ENCODE measurements at regions not wholly inside any gene's neighbourhood (a gene's known extent, or its start where the extent isn't known, plus 50 kb on each side); places are given as distances from the start of the nearest gene placed in this dataset.
"Not testable (repeated sequence)": the region's sequence is repeated elsewhere in the genome, so short reads cannot be mapped to it uniquely, and the experiment has no call there.

DNA sequence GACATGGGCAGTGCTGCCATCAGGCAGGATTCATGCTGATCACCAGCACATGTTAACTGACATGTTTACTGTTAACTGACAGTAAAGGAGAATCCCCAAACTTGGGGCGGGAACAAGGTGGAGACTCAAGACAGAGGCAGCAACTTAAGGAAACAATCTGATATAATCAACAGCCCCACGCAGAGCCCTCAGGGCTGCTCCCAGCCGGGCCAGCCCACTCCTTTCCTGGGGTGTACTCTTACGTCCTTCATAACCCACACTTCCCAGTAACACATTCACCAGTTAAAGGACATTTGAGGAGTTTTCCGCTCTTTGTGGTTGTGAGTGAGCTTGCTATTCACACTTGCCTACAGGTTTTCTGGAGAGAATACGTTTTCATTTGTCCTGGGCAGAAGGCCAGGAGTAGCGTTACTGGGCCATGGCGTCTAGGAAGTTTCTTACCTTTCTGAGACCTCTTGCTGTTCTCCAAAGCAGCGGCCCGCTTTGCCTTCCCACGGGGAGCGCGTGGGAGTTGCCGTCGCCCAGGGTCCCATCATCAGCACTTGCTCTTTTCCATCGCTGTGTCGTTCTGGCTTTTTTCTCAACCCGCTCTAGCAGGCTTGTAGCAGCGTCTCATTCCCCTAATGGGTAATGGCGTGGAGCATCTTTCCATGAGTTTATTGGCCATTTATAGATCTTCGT is 56.4 kb downstream of the FOXF2 start:
- Histone ChIP-seq H3K27me3 (ENCODE audit: control insufficient read depth, insufficient read depth, low read length) (peaks cover 10% of the 10 kb centered on the region), H3K4me3 (ENCODE audit: low read depth, low read length) (no peak overlapping the region), H3K27ac (ENCODE audit: low read depth, low read length) (no peak overlapping the region), H3K9me3 (ENCODE audit: control insufficient read depth, insufficient read depth, low read length) (no peaks in the 10 kb centered on the region; the same call in none of the 2 replicates)
- ChIA-PET CTCF (no interaction called here), POLR2A (no interaction called here)
- no peak for DNase-seq (ENCODE audit: low read depth, low spot score)
- TF ChIP-seq, protein P1, sequence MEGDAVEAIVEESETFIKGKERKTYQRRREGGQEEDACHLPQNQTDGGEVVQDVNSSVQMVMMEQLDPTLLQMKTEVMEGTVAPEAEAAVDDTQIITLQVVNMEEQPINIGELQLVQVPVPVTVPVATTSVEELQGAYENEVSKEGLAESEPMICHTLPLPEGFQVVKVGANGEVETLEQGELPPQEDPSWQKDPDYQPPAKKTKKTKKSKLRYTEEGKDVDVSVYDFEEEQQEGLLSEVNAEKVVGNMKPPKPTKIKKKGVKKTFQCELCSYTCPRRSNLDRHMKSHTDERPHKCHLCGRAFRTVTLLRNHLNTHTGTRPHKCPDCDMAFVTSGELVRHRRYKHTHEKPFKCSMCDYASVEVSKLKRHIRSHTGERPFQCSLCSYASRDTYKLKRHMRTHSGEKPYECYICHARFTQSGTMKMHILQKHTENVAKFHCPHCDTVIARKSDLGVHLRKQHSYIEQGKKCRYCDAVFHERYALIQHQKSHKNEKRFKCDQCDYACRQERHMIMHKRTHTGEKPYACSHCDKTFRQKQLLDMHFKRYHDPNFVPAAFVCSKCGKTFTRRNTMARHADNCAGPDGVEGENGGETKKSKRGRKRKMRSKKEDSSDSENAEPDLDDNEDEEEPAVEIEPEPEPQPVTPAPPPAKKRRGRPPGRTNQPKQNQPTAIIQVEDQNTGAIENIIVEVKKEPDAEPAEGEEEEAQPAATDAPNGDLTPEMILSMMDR (IDR thresholded peaks at IDR 0.05; ENCODE audit: low read depth, low read length) = no peak

GRCh38 chr6:1449896-1450295 is 60.5 kb downstream of the FOXF2 start:
- no peak for DNase-seq (ENCODE audit: low read depth, low spot score)
- no peak overlapping the region for H3K4me3 ChIP-seq (ENCODE audit: low read depth, low read length)
- POLR2A ChIA-PET = interaction anchor here (0.6 kb wide), 1 partner anchor 99 kb away, joined by 3 read pairs; no protein-coding TSS in a partner anchor
- peaks cover 4% of the 10 kb centered on the region for H3K9me3 ChIP-seq (ENCODE audit: control insufficient read depth, insufficient read depth, low read length)
- no peak overlapping the region for H3K27ac ChIP-seq (ENCODE audit: low read depth, low read length)
- peaks cover 15% of the 10 kb centered on the region for H3K27me3 ChIP-seq (ENCODE audit: control insufficient read depth, insufficient read depth, low read length)
- CTCF ChIA-PET = no interaction called here
- TF ChIP-seq, protein P1 (IDR thresholded peaks at IDR 0.05; ENCODE audit: low read depth, low read length) = no peak

- POLR2A ChIA-PET = no interaction called here
Observed at GRCh38 chr6:1453024-1453423, 63.6 kb downstream of the FOXF2 start.

DNA sequence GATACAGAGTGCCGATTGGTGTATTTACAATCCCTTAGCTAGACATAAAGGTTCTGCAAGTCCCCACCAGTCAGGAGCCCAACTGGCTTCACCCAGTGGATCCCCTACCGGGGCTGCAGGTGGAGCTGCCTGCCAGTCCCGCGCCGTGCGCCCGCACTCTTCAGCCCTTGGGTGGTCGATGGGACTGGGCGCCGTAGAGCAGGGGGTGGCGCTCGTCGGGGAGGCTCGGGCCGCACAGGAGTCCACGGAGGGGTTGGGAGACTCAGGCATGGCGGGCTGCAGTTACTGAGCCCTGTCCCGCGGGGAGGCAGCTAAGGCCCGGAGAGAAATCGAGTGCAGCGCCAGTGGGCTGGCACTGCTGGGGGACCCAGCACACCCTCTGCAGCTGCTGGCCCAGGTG is 67.4 kb downstream of the FOXF2 start:
- CTCF ChIA-PET; H3K27me3 ChIP-seq (ENCODE audit: control insufficient read depth, insufficient read depth, low read length); H3K27ac ChIP-seq (ENCODE audit: low read depth, low read length); POLR2A ChIA-PET; H3K9me3 ChIP-seq (ENCODE audit: control insufficient read depth, insufficient read depth, low read length); DNase-seq (ENCODE audit: low read depth, low spot score); H3K4me3 ChIP-seq (ENCODE audit: low read depth, low read length): not testable (repeated sequence)

More at GRCh38 chr6:1453024-1453423, 63.6 kb downstream of the FOXF2 start:
- TF ChIP-seq, protein P1 (IDR thresholded peaks at IDR 0.05; ENCODE audit: low read depth, low read length) = no peak
- H3K4me3 ChIP-seq (ENCODE audit: low read depth, low read length) = no peak overlapping the region
- H3K9me3 ChIP-seq (ENCODE audit: control insufficient read depth, insufficient read depth, low read length) = peaks cover 4% of the 10 kb centered on the region; the same call in 1 of the 2 replicates
- no peak for DNase-seq (ENCODE audit: low read depth, low spot score)
- H3K27me3 ChIP-seq (ENCODE audit: control insufficient read depth, insufficient read depth, low read length) = peaks cover 11% of the 10 kb centered on the region
- H3K27ac ChIP-seq (ENCODE audit: low read depth, low read length) = no peak overlapping the region
- CTCF ChIA-PET = no interaction called here

GRCh38 chr6:1461207-1461606 is 71.8 kb downstream of the FOXF2 start:
- POLR2A ChIA-PET = no interaction called here
- CTCF ChIA-PET = interaction anchor here (1.2 kb wide), 1 partner anchor 869 kb away, joined by 3 read pairs; no protein-coding TSS in a partner anchor

More at GRCh38 chr6:1461207-1461606, 71.8 kb downstream of the FOXF2 start:
- TF ChIP-seq, protein P1 (IDR thresholded peaks at IDR 0.05; ENCODE audit: low read depth, low read length) = no peak
- no peak for DNase-seq (ENCODE audit: low read depth, low spot score)
- no peak overlapping the region for H3K27ac ChIP-seq (ENCODE audit: low read depth, low read length)
- no peak overlapping the region for H3K4me3 ChIP-seq (ENCODE audit: low read depth, low read length)
- H3K9me3 ChIP-seq (ENCODE audit: control insufficient read depth, insufficient read depth, low read length) = no peaks in the 10 kb centered on the region; the same call in 1 of the 2 replicates
- H3K27me3 ChIP-seq (ENCODE audit: control insufficient read depth, insufficient read depth, low read length) = peaks cover 4% of the 10 kb centered on the region

All from AG04450 (cell line).